Osteoblast (primary cell): ENCODE measurements at regions not wholly inside any gene's neighbourhood (a gene's known extent, or its start where the extent isn't known, plus 50 kb on each side); places are given as distances from the start of the nearest gene placed in this dataset.

Source experiments
- DNase-seq: peaks from one replicate; pipeline ENCODE4 v3.0.0; 2011; ENCODE audit warnings: low spot score, mixed read lengths; ENCODE audit not compliant: insufficient read length; ENCODE audit errors: missing footprints
- H2AFZ ChIP-seq: 2 replicates; pipeline ENCODE4 v1.6.0; 2011; ENCODE audit warnings: mild to moderate bottlenecking, low read length
- H3K27ac ChIP-seq: 2 replicates; pipeline ENCODE4 v1.5.1; 2011; ENCODE audit warnings: mild to moderate bottlenecking, low read depth, low read length, moderate library complexity
- H3K27me3 ChIP-seq: 2 replicates; pipeline ENCODE4 v1.6.0; 2012; ENCODE audit warnings: mild to moderate bottlenecking, control low read depth, inconsistent platforms, low read length, moderate library complexity; ENCODE audit not compliant: insufficient read depth
- H3K36me3 ChIP-seq: 2 replicates; pipeline ENCODE4 v1.5.1; 2011; ENCODE audit warnings: mild to moderate bottlenecking, low read length, control low read depth, moderate library complexity; ENCODE audit not compliant: insufficient read depth
- H3K4me1 ChIP-seq: 2 replicates; pipeline ENCODE4 v1.5.1; 2011; ENCODE audit warnings: mild to moderate bottlenecking, low read length, control low read depth, moderate library complexity; ENCODE audit not compliant: insufficient read depth
- H3K4me2 ChIP-seq: 2 replicates; pipeline ENCODE4 v1.6.0; 2011; ENCODE audit warnings: mild to moderate bottlenecking, low read length; ENCODE audit not compliant: insufficient read depth
- H3K4me3 ChIP-seq: fragments of 200-600 bp; sonication (generic); 3 replicates; pipeline ENCODE4 v1.5.1; 2012; ENCODE audit warnings: mild to moderate bottlenecking, low read length, inconsistent platforms; ENCODE audit not compliant: insufficient read depth
- H3K79me2 ChIP-seq: 2 replicates; pipeline ENCODE4 v1.6.0; 2012; ENCODE audit warnings: mild to moderate bottlenecking, low read length, control low read depth, inconsistent platforms; ENCODE audit not compliant: insufficient read depth
- H3K9me3 ChIP-seq: 2 replicates; pipeline ENCODE4 v1.5.1; 2011; ENCODE audit warnings: low read depth, low read length, control low read depth
- H4K20me1 ChIP-seq: 2 replicates; pipeline ENCODE4 v1.6.0; 2012; ENCODE audit warnings: mild to moderate bottlenecking, low read length, control low read depth; ENCODE audit not compliant: insufficient read depth
- TF ChIP-seq, protein P1 (sequence below): IDR thresholded peaks from 2 replicates; pipeline ENCODE4 v1.5.1; 2011; ENCODE audit warnings: mild to moderate bottlenecking, low read depth, low read length, moderate library complexity; ENCODE audit errors: extremely low read depth

DNA sequence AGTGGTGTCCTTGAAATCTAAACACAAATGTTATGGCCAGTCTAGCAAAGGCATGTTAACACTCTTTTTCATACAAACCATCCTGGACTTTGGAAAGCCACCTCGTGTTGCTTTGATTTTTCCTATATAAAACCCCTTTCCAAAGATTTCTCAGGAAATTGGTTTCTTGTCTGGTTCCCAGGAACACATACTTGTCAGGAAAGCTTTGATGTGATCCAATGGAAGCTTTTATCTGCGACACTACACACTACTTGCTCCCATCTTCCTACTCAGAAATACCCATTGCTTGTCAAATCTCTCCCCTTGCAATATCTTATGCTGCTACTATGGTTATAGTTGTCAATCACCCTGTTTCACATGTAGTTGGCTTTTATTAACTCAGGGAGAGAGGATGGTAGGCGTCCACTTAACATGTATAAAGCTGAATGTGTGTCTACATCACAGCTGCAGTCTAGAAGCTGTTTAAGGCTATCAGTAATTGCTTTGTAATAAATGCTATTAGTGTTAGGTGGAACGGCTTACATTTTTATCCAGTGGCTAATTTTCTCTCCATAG, 189.6 kb downstream of the GPAM start:
- no peaks in the 10 kb centered on the region for H3K27me3 ChIP-seq
- H3K27ac ChIP-seq: no peak overlapping the region
- no peaks in the 10 kb centered on the region for H3K9me3 ChIP-seq
- H3K4me2 ChIP-seq: no peak overlapping the region
- TF ChIP-seq, protein P1, sequence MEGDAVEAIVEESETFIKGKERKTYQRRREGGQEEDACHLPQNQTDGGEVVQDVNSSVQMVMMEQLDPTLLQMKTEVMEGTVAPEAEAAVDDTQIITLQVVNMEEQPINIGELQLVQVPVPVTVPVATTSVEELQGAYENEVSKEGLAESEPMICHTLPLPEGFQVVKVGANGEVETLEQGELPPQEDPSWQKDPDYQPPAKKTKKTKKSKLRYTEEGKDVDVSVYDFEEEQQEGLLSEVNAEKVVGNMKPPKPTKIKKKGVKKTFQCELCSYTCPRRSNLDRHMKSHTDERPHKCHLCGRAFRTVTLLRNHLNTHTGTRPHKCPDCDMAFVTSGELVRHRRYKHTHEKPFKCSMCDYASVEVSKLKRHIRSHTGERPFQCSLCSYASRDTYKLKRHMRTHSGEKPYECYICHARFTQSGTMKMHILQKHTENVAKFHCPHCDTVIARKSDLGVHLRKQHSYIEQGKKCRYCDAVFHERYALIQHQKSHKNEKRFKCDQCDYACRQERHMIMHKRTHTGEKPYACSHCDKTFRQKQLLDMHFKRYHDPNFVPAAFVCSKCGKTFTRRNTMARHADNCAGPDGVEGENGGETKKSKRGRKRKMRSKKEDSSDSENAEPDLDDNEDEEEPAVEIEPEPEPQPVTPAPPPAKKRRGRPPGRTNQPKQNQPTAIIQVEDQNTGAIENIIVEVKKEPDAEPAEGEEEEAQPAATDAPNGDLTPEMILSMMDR: no peak
- H3K4me1 ChIP-seq: no peaks in the 10 kb centered on the region
- no peak overlapping the region for H3K4me3 ChIP-seq
- no peaks in the 10 kb centered on the region for H4K20me1 ChIP-seq
- no peaks in the 10 kb centered on the region for H3K36me3 ChIP-seq
- DNase-seq: no peak
- no peaks in the 10 kb centered on the region for H3K79me2 ChIP-seq
- H2AFZ ChIP-seq: no peak overlapping the region

DNA sequence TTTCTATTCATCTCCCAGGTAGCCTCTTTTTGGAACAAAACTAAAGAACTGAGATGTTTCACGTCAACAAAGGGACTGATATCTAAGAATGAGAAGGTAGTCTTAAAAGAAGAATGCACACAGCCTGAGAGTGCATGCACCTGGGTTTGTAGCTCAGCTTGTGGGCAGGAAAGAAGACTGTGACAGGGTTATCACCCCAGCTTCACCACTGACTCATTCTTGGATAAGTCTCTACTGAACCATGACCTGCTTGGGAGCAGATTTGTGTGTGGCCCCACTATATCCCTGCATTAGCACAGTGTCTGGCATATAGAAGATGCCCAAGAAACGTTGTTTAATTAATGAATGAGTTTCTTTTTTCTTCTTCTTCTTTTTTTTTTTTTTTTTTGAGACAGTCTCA, 187.5 kb downstream of the GPAM start:
- Histone ChIP-seq H3K4me2 (no peak overlapping the region), H3K36me3 (no peaks in the 10 kb centered on the region), H3K79me2 (no peaks in the 10 kb centered on the region), H3K4me3 (no peak overlapping the region), H4K20me1 (no peaks in the 10 kb centered on the region), H3K27ac (no peak overlapping the region), H2AFZ (no peak overlapping the region), H3K9me3 (no peaks in the 10 kb centered on the region), H3K4me1 (no peaks in the 10 kb centered on the region), H3K27me3 (no peaks in the 10 kb centered on the region)
- TF ChIP-seq, protein P1: no peak
- DNase-seq: no peak

DNA sequence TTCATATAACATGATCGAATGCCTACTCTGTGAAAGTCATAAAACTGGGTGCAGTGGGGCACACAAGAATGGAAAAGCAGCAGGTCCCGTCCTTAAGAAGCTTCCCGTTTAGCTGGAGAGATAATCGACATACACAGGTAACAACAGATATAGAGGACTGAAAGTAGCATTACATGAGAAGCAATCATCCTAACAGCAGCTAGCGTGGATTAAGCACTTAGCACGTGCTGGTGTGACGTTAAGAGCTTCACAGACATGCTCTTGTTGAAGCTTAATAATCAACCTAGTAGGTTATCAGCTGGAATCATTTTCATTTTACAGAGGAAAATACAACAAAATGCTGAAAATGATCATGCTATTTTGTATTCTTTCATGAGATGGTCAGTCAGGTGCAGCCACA, 184.8 kb downstream of the GPAM start:
- Histone ChIP-seq H3K27me3 (no peaks in the 10 kb centered on the region), H3K4me1 (no peaks in the 10 kb centered on the region), H3K4me2 (no peak overlapping the region), H3K9me3 (no peaks in the 10 kb centered on the region), H3K36me3 (no peaks in the 10 kb centered on the region), H3K27ac (no peak overlapping the region), H4K20me1 (no peaks in the 10 kb centered on the region), H2AFZ (no peak overlapping the region), H3K4me3 (no peak overlapping the region), H3K79me2 (no peaks in the 10 kb centered on the region)
- DNase-seq: no peak
- TF ChIP-seq, protein P1: no peak

DNA sequence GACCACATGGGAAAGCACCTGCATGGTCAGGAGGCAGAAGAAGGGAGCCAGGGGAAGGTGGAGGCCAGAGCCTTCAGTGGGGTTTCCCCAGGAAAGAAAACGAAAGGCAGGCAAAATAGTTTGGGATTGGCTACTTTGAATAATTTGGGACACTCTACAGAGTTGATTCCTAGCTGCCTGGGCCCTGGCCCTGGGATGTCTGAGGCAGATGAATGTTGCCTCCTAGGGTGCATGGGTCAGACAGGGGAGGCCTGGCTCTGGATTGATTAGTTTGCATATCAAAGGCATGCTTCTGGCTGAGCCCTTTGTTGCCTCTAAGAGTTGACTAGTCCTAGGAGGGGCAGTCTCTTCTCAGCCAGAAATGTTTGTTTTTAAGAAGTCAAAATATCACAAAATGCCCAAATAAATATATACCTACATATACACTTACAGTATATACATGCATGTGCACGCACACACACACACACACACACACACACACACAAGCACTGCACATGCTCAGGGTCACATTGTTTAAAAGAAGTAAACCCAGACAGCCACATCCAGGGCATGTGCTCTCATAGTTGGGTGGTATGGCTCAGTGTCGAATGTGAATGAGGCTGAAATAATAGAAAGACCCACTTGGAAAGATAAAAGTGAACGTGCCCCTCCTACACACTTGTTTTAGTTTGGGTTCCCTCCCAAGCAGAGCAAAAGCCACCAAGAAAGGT, 184.2 kb downstream of the GPAM start:
- no peaks in the 10 kb centered on the region for H3K27me3 ChIP-seq
- H3K27ac ChIP-seq: no peak overlapping the region
- no peaks in the 10 kb centered on the region for H4K20me1 ChIP-seq
- no peaks in the 10 kb centered on the region for H3K36me3 ChIP-seq
- no peak for DNase-seq
- H3K79me2 ChIP-seq: no peaks in the 10 kb centered on the region
- TF ChIP-seq, protein P1: no peak
- no peak overlapping the region for H3K4me3 ChIP-seq
- no peaks in the 10 kb centered on the region for H3K4me1 ChIP-seq
- H3K9me3 ChIP-seq: no peaks in the 10 kb centered on the region
- no peak overlapping the region for H3K4me2 ChIP-seq
- no peak overlapping the region for H2AFZ ChIP-seq
